ENCODE measurements at regions not wholly inside any gene's neighbourhood (a gene's known extent, or its start where the extent isn't known, plus 50 kb on each side); places are given as distances from the start of the nearest gene placed in this dataset.

DNA sequence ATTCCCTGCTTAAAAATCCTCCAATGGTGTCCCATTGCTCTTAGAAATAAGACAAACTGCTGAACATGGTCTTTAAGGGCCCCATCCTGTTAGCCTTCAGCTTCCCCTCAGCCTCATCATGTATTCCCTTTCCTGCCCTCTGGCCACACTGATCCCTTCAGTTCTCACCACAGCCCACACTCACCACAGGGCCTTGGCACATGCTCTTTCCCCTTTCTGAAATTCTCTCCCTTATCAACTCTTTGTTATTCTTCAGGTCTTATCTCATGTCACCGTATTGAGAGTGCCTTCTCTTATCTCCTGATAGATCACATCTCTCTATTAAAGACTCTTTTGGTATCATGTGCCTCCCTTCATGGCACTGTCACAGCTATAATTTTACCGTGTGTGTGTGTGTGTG is 167.8 kb upstream of the MPPED2 start:
- Histone ChIP-seq H3K4me3 (ENCODE audit: low read depth, low read length) (no peak overlapping the region), H3K27ac (ENCODE audit: extremely low read depth, low read depth, low read length) (no peak overlapping the region)
- POLR2A ChIA-PET = no interaction called here

DNA sequence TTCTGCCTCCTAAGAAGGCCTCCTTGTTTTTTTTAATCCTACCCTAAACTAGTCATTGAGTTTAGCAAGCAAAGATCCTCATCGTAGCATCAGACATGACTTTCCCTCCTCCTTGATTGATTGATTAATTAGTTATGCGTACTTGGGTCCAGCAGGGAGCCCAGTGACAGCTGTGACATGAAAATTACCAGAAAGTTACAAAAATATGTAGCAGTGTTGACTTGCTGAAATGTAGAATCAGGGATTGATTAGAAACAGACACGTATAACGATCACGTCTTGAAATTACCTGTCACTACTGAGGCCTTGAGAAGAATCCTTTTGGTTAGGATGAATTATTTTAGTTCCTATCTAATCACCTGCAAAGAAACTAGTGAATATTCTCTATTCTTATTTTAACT is 167.4 kb upstream of the MPPED2 start:
- Histone ChIP-seq H3K4me3 (ENCODE audit: low read depth, low read length) (no peak overlapping the region), H3K4me1 (ENCODE audit: control insufficient read depth, insufficient read depth, low read length) (no peaks in the 10 kb centered on the region), H3K27ac (ENCODE audit: extremely low read depth, low read depth, low read length) (no peak overlapping the region), H3K36me3 (ENCODE audit: control insufficient read depth in 2 of 2, insufficient read depth in 1 of 2, low read length in 2 of 2) (no peaks in the 10 kb centered on the region), H3K9me3 (ENCODE audit: control insufficient read depth, insufficient read depth, low read depth, low read length) (no peaks in the 10 kb centered on the region)
- TF ChIP-seq, protein P1, sequence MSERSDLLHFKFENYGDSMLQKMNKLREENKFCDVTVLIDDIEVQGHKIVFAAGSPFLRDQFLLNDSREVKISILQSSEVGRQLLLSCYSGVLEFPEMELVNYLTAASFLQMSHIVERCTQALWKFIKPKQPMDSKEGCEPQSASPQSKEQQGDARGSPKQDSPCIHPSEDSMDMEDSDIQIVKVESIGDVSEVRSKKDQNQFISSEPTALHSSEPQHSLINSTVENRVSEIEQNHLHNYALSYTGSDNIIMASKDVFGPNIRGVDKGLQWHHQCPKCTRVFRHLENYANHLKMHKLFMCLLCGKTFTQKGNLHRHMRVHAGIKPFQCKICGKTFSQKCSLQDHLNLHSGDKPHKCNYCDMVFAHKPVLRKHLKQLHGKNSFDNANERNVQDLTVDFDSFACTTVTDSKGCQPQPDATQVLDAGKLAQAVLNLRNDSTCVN (tag by site-specific recombination; optimal IDR thresholded peaks at IDR 0.05) = no peak
- TF ChIP-seq ZNF202 (tag by site-specific recombination; IDR thresholded peaks at IDR 0.05; ENCODE audit: borderline replicate concordance) (no peak), GLIS1 (tag by site-specific recombination; IDR thresholded peaks at IDR 0.05) (no peak), ZNF76 (tag by site-specific recombination; IDR thresholded peaks at IDR 0.05; ENCODE audit: borderline replicate concordance, low read depth) (no peak), ZNF529 (tag by site-specific recombination; IDR thresholded peaks at IDR 0.05; ENCODE audit: insufficient replicate concordance) (no peak), ZNF585B (tag by site-specific recombination; IDR thresholded peaks at IDR 0.05) (no peak), ZNF791 (tag by site-specific recombination; IDR thresholded peaks at IDR 0.05) (no peak), ZEB2 (tag by site-specific recombination; IDR thresholded peaks at IDR 0.05) (no peak), OVOL3 (tag by site-specific recombination; IDR thresholded peaks at IDR 0.05) (no peak)
- TF ChIP-seq, protein P2, sequence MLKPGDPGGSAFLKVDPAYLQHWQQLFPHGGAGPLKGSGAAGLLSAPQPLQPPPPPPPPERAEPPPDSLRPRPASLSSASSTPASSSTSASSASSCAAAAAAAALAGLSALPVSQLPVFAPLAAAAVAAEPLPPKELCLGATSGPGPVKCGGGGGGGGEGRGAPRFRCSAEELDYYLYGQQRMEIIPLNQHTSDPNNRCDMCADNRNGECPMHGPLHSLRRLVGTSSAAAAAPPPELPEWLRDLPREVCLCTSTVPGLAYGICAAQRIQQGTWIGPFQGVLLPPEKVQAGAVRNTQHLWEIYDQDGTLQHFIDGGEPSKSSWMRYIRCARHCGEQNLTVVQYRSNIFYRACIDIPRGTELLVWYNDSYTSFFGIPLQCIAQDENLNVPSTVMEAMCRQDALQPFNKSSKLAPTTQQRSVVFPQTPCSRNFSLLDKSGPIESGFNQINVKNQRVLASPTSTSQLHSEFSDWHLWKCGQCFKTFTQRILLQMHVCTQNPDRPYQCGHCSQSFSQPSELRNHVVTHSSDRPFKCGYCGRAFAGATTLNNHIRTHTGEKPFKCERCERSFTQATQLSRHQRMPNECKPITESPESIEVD (tag by site-specific recombination; IDR thresholded peaks at IDR 0.05) = no peak
- TF ChIP-seq, protein P3, sequence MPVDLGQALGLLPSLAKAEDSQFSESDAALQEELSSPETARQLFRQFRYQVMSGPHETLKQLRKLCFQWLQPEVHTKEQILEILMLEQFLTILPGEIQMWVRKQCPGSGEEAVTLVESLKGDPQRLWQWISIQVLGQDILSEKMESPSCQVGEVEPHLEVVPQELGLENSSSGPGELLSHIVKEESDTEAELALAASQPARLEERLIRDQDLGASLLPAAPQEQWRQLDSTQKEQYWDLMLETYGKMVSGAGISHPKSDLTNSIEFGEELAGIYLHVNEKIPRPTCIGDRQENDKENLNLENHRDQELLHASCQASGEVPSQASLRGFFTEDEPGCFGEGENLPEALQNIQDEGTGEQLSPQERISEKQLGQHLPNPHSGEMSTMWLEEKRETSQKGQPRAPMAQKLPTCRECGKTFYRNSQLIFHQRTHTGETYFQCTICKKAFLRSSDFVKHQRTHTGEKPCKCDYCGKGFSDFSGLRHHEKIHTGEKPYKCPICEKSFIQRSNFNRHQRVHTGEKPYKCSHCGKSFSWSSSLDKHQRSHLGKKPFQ (tag by site-specific recombination; IDR thresholded peaks at IDR 0.05) = no peak
- ChIA-PET CTCF (interaction anchor here (0.6 kb wide), 1 partner anchor 35 kb away, joined by 3 read pairs; no protein-coding TSS in a partner anchor), POLR2A (interaction anchor here (0.7 kb wide), 1 partner anchor 353 kb away, joined by 3 read pairs; no protein-coding TSS in a partner anchor)

More for the DNA sequence above, 167.8 kb upstream of the MPPED2 start:
- no peaks in the 10 kb centered on the region for H3K4me1 ChIP-seq (ENCODE audit: control insufficient read depth, insufficient read depth, low read length)
- CTCF ChIA-PET = interaction anchor here (0.6 kb wide), 1 partner anchor 35 kb away, joined by 3 read pairs; no protein-coding TSS in a partner anchor
- TF ChIP-seq EGR2 (tag by site-specific recombination; IDR thresholded peaks at IDR 0.05; ENCODE audit: low read depth) (no peak), TCF7L2 (IDR thresholded peaks at IDR 0.05; ENCODE audit: borderline replicate concordance, low read depth, low read length) (no peak), ZNF623 (tag by site-specific recombination; IDR thresholded peaks at IDR 0.05) (peak; percentile 54), ZNF16 (tag by site-specific recombination; IDR thresholded peaks at IDR 0.05; ENCODE audit: low read depth) (no peak), ZNF248 (tag by site-specific recombination; IDR thresholded peaks at IDR 0.05) (no peak)
- TF ChIP-seq, protein P4, sequence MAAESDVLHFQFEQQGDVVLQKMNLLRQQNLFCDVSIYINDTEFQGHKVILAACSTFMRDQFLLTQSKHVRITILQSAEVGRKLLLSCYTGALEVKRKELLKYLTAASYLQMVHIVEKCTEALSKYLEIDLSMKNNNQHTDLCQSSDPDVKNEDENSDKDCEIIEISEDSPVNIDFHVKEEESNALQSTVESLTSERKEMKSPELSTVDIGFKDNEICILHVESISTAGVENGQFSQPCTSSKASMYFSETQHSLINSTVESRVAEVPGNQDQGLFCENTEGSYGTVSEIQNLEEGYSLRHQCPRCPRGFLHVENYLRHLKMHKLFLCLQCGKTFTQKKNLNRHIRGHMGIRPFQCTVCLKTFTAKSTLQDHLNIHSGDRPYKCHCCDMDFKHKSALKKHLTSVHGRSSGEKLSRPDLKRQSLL (tag by site-specific recombination; IDR thresholded peaks at IDR 0.05) = no peak
- no peaks in the 10 kb centered on the region for H3K9me3 ChIP-seq (ENCODE audit: control insufficient read depth, insufficient read depth, low read depth, low read length)
- H3K36me3 ChIP-seq (ENCODE audit: control insufficient read depth in 2 of 2, insufficient read depth in 1 of 2, low read length in 2 of 2) = no peaks in the 10 kb centered on the region

DNA sequence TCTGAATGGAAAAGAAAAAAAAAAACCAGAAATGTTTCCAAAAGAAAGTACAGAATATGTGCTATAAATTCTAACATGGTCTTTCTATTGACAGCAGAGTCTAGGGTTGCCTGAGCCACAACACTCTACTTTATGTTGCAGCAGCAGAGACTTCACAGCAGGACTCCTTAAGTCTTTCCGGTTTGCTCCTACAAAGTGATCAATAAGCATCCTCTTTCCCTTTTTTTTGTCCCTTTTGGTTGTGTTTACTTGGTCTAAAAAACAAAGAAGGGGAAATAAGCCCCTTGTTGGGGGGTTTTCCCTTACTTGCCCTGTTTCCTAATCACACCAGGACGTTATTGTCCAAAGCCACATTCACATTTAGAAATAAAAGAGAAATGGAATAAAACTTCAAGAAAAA is 163.1 kb upstream of the MPPED2 start:
- TF ChIP-seq WT1 (tag by site-specific recombination; IDR thresholded peaks at IDR 0.05) = no peak
- no peak for TF ChIP-seq SCRT2 (tag by site-specific recombination; IDR thresholded peaks at IDR 0.05)
- no peak for TF ChIP-seq ZNF248 (tag by site-specific recombination; IDR thresholded peaks at IDR 0.05)
- Histone ChIP-seq H3K9me3 (ENCODE audit: control insufficient read depth, insufficient read depth, low read depth, low read length) (no peaks in the 10 kb centered on the region), H3K36me3 (ENCODE audit: control insufficient read depth in 2 of 2, insufficient read depth in 1 of 2, low read length in 2 of 2) (no peaks in the 10 kb centered on the region), H3K4me1 (ENCODE audit: control insufficient read depth, insufficient read depth, low read length) (no peaks in the 10 kb centered on the region), H3K4me3 (ENCODE audit: low read depth, low read length) (no peak overlapping the region), H3K27ac (ENCODE audit: extremely low read depth, low read depth, low read length) (no peak overlapping the region)
- POLR2A ChIA-PET = no interaction called here
- CTCF ChIA-PET = no interaction called here

All from HEK293 (cell line).